C4-2B (cell line): ENCODE measurements at regions not wholly inside any gene's neighbourhood (a gene's known extent, or its start where the extent isn't known, plus 50 kb on each side); places are given as distances from the start of the nearest gene placed in this dataset.

Experiments
- ZFX ChIP-seq: fragments of 450-650 bp; IDR thresholded peaks from 2 replicates; pipeline ENCODE4 v1.6.1; 2017
- TF ChIP-seq, protein P1 (sequence below): fragments of 450-650 bp; conservative IDR thresholded peaks from 2 replicates; pipeline ENCODE4 v1.5.1; 2017; ENCODE audit warnings: mild to moderate bottlenecking

DNA sequence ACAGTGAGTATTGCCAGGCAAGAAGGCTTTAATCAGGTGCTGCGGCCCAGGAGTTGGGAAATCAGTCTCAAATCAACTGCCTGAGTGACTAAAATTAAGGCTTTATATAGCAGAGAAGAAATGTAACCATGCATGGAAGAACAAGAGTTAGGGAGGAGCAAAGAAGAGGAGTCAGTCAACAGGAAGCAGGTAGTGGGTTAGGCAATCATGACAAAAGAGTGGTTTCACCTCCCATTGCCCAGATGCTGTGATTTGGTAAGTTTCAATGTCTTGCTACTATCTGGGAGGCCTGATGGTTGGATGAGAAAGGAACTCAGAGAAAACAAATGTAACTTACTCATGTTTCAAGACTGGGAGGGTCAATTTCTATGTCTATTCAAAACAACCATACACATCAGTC is 998.3 kb downstream of the GATA3 start:
- TF ChIP-seq, protein P1, sequence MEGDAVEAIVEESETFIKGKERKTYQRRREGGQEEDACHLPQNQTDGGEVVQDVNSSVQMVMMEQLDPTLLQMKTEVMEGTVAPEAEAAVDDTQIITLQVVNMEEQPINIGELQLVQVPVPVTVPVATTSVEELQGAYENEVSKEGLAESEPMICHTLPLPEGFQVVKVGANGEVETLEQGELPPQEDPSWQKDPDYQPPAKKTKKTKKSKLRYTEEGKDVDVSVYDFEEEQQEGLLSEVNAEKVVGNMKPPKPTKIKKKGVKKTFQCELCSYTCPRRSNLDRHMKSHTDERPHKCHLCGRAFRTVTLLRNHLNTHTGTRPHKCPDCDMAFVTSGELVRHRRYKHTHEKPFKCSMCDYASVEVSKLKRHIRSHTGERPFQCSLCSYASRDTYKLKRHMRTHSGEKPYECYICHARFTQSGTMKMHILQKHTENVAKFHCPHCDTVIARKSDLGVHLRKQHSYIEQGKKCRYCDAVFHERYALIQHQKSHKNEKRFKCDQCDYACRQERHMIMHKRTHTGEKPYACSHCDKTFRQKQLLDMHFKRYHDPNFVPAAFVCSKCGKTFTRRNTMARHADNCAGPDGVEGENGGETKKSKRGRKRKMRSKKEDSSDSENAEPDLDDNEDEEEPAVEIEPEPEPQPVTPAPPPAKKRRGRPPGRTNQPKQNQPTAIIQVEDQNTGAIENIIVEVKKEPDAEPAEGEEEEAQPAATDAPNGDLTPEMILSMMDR = no peak
- no peak for TF ChIP-seq ZFX
